Non-pigmented ciliary epithelial cell (primary cell): ENCODE measurements at regions not wholly inside any gene's neighbourhood (a gene's known extent, or its start where the extent isn't known, plus 50 kb on each side); places are given as distances from the start of the nearest gene placed in this dataset.

ENCODE experiments used
- DNase-seq: peaks from one replicate; pipeline ENCODE4 v3.0.0-alpha.2; 2010; ENCODE audit warnings: low read depth

DNA sequence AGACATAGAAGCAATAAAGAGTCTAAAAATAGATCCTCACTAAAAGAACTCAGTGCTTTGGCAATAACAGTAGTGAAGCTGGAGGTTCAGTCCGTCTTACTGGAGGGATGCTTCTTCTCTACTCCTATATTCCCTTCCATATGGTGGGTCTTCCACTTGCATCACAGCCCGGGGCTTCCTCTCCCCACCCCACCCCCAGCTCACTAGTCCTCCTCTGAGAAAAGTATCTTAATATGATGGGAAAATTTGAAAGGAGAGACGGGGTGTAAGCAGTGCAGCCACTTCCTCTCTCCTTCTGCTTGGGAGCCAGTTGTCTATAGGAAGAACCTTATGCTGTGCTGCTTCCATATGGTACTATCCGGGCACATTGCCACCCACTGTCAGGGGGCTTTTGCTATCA lies 57.2 kb upstream of the SPOPL start:
- DNase-seq = no peak

DNA sequence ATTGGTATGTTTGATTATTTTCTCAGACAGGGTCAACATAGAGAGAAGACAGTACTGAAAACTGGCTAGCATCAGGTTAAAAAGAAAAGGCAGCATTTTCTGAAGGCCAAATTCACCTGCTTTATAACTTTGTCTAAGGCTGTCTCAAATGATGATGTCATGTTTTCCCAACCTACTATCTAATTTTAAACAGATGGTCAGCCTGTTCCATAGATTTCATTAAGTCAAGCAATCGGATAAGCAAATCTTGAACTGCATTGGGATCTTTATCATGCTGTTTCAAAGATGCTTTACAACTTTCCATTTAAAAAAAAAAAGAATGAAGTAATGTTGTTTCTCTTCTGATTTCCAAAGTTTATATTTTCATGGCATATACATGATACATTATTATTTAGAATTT lies 56.3 kb upstream of the SPOPL start:
- DNase-seq = no peak

DNA sequence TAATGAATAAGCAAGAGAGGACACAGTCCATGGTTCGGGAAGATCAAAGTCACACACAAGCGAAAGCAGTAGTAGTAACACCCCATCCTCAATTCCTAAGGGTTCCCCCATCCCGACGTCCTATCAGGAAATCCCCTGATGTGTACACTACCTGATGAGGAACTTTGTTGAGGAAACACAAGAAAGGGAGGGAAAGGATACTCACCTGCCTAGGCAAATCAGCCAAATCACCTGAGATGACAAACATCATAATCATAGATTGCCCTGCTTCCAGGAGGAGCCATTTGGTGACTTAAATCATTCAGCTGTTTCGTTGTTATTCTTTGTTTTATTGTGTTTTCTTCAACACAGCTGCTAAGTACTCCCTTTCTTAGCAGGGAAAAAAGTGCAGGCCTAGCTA lies 55.5 kb upstream of the SPOPL start:
- no peak for DNase-seq

DNA sequence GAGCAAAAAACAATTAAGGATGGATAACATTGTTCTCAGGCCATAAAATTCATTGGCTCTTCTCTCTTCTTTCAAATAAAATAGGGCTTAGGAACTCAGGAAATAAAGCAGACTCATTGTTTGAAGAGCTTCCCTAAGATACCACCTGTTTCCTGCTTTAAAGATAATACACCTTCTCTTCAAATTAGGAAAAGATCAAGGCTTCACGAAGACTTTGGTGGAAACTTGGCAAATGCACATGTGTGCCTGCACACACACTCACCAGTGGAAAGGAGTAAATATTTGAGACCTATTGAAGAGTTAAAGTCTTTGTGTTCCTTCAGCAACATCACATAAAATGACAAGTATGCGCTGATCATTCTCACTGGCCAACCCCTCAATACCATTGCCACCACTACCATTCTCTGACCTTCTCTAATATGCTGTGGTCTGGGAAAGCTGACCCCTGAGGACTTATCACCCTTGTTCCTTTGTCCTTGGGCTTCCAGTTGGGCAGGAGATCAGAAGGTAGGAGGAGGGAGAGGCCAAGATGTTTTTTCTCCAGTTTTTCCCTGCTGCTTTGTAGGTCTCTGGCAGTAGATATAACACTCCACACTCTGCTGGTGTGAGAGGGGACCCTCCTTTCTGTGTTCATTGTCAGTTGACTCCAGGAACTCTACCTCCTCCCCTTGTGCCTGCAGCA lies 53.5 kb upstream of the SPOPL start:
- DNase-seq = no peak
